Mucosa of gallbladder (tissue), 1 donor: ENCODE measurements at regions not wholly inside any gene's neighbourhood (a gene's known extent, or its start where the extent isn't known, plus 50 kb on each side); places are given as distances from the start of the nearest gene placed in this dataset.
"Not testable (repeated sequence)": the region's sequence is repeated elsewhere in the genome, so short reads cannot be mapped to it uniquely, and the experiment has no call there.

ENCODE experiments used
- DNase-seq: peaks from one replicate; pipeline ENCODE4 v3.0.0-alpha.2; 2020; ENCODE audit warnings: low spot score
- donor health status: DM: no; HTN: no; CAD: no.

- DNase-seq = no peak
Measured at GRCh38 chr5:68803881-68804319, 289.9 kb upstream of the SLC30A5 start.

GRCh38 chr5:68804343-68804742, 289.5 kb upstream of the SLC30A5 start:
- DNase-seq = no peak

- no peak for DNase-seq
Measured at GRCh38 chr5:68805444-68805843, 288.4 kb upstream of the SLC30A5 start.

- DNase-seq = no peak
Measured at GRCh38 chr5:68817632-68818031, 276.2 kb upstream of the SLC30A5 start.

GRCh38 chr5:68818057-68818695, 275.6 kb upstream of the SLC30A5 start:
- no peak for DNase-seq

GRCh38 chr5:68818870-68819269, 274.9 kb upstream of the SLC30A5 start:
- no peak for DNase-seq

GRCh38 chr5:68821056-68821455, 272.8 kb upstream of the SLC30A5 start:
- DNase-seq = no peak

- no peak for DNase-seq
Measured at GRCh38 chr5:68822796-68823195, 271.0 kb upstream of the SLC30A5 start.

- DNase-seq = no peak
Measured at GRCh38 chr5:68823301-68823700, 270.5 kb upstream of the SLC30A5 start.

- DNase-seq = no peak
Measured at GRCh38 chr5:68830377-68830898, 263.4 kb upstream of the SLC30A5 start.

- DNase-seq = no peak
Measured at GRCh38 chr5:68834491-68834981, 259.3 kb upstream of the SLC30A5 start.

GRCh38 chr5:68838157-68838718, 255.6 kb upstream of the SLC30A5 start:
- DNase-seq = no peak

- no peak for DNase-seq
Measured at GRCh38 chr5:68839019-68839552, 254.7 kb upstream of the SLC30A5 start.

GRCh38 chr5:68843624-68844364, 250.0 kb upstream of the SLC30A5 start:
- DNase-seq = no peak

GRCh38 chr5:68845131-68845530, 248.7 kb upstream of the SLC30A5 start:
- no peak for DNase-seq

- no peak for DNase-seq
Measured at GRCh38 chr5:68846828-68847227, 247.0 kb upstream of the SLC30A5 start.

GRCh38 chr5:68848091-68848490, 245.7 kb upstream of the SLC30A5 start:
- no peak for DNase-seq

- DNase-seq = no peak
Measured at GRCh38 chr5:68849103-68849502, 244.7 kb upstream of the SLC30A5 start.

GRCh38 chr5:68849906-68850305, 243.9 kb upstream of the SLC30A5 start:
- DNase-seq = no peak

GRCh38 chr5:68861099-68861498, 232.7 kb upstream of the SLC30A5 start:
- no peak for DNase-seq

GRCh38 chr5:68862560-68862959, 231.3 kb upstream of the SLC30A5 start:
- no peak for DNase-seq

GRCh38 chr5:68865192-68865591, 228.6 kb upstream of the SLC30A5 start:
- DNase-seq = not testable (repeated sequence)
